A549 (cell line): ENCODE measurements at regions not wholly inside any gene's neighbourhood (a gene's known extent, or its start where the extent isn't known, plus 50 kb on each side); places are given as distances from the start of the nearest gene placed in this dataset.

Source experiments
- ATAC-seq, 2 experiments: fragments of 200-7000 bp in 1 of 2; fragments of >200 bp in 1 of 2; cut with Nextera tagmentation in 1 of 2; cut with Tn5 transposase in 1 of 2; 3 replicates each; pipeline versions ENCODE4 v1.8.0 to v1.9.1; 2018 to 2020; ENCODE audit warnings: mild to moderate bottlenecking in 1 of 2, moderate library complexity in 1 of 2
- CTCF ChIA-PET: fragments of 300-600 bp; sonication (Branson Sonifier 250); formaldehyde crosslinking; extraction: SDS; loops from one replicate; lab custom pipeline; 2021; ENCODE audit warnings: antibody characterized with exemption, inconsistent platforms; lab: Yijun Ruan, JAX
- POLR2A ChIA-PET: fragments of 350-600 bp; formaldehyde crosslinking; extraction: SDS; loops from one replicate; lab custom pipeline; 2021; ENCODE audit warnings: antibody characterized with exemption, inconsistent platforms; lab: Yijun Ruan, JAX
- DNase-seq, 2 experiments: peaks; one replicate each; pipeline versions ENCODE4 v3.0.0 to v3.0.0-alpha.2; 2011 to 2016; ENCODE audit warnings: low read depth in 1 of 2, low spot score in 1 of 2
- FAIRE-seq: peaks from 2 replicates; lab custom pipeline; 2011; peaks lifted over from hg19 to GRCh38; lab: Jason Lieb, UNC
- H3K27ac ChIP-seq, 2 experiments: fragments of >200 bp; sonication (Bioruptor Twin); formaldehyde crosslinking; 3 replicates each; pipeline ENCODE4 v1.5.1; 2016 to 2017
- H3K4me1 ChIP-seq: fragments of >200 bp; sonication (Bioruptor Twin); formaldehyde crosslinking; 3 replicates; pipeline ENCODE4 v1.6.1; 2016
- H3K4me2 ChIP-seq: fragments of >200 bp; sonication (Bioruptor Twin); formaldehyde crosslinking; 3 replicates; pipeline ENCODE4 v1.6.1; 2016
- H3K4me3 ChIP-seq: fragments of >200 bp; sonication (Bioruptor Twin); formaldehyde crosslinking; 3 replicates; pipeline ENCODE4 v1.5.1; 2016
- H3K9me3 ChIP-seq: fragments of >200 bp; sonication (Bioruptor Twin); formaldehyde crosslinking; 3 replicates; pipeline ENCODE4 v1.6.1; 2016
- CHD2 ChIP-seq: fragments of 150-350 bp; IDR thresholded peaks from 2 replicates; pipeline ENCODE4 v1.6.1; 2014; ENCODE audit warnings: low read length; ENCODE audit not compliant: partially characterized antibody
- EHMT2 ChIP-seq: fragments of 200-600 bp; sonication (generic); IDR thresholded peaks from 2 replicates; pipeline ENCODE4 v1.6.1; 2016; ENCODE audit warnings: antibody characterized with exemption, low read depth, mild to moderate bottlenecking, moderate library complexity
- FOSL2 ChIP-seq, 2 experiments: fragments of 450-650 bp in 1 of 2; fragments of >200 bp in 1 of 2; sonication (Bioruptor Twin) in 1 of 2; formaldehyde crosslinking; IDR thresholded peaks; 2 replicates each; pipeline versions ENCODE4 v1.5.0 to v1.6.1; 2016 to 2020; ENCODE audit warnings: mild to moderate bottlenecking in 1 of 2, moderate library complexity in 1 of 2
- HDAC2 ChIP-seq: fragments of 200-600 bp; sonication (generic); IDR thresholded peaks from 2 replicates; pipeline ENCODE4 v1.6.1; 2016
- HOXA7 ChIP-seq: fragments of 250-450 bp; sonication (Bioruptor Pico); IDR thresholded peaks from 2 replicates; pipeline ENCODE4 v1.5.0; 2020; ENCODE audit warnings: mild to moderate bottlenecking, moderate library complexity
- HOXB5 ChIP-seq: fragments of 250-450 bp; sonication (Bioruptor Pico); IDR thresholded peaks from 2 replicates; pipeline ENCODE4 v1.5.0; 2020; ENCODE audit warnings: mild to moderate bottlenecking, moderate library complexity
- JUNB ChIP-seq: fragments of >200 bp; sonication (Bioruptor Twin); formaldehyde crosslinking; IDR thresholded peaks from 2 replicates; pipeline ENCODE4 v1.6.1; 2016
- KDM1A ChIP-seq: fragments of 200-600 bp; sonication (generic); IDR thresholded peaks from 2 replicates; pipeline ENCODE4 v1.6.1; 2016; ENCODE audit warnings: low read depth, mild to moderate bottlenecking
- KDM5A ChIP-seq: fragments of 200-600 bp; sonication (generic); IDR thresholded peaks from 2 replicates; pipeline ENCODE4 v1.6.1; 2016; ENCODE audit warnings: antibody characterized with exemption, mild to moderate bottlenecking
- MAFK ChIP-seq: fragments of 450-650 bp; IDR thresholded peaks from 2 replicates; pipeline ENCODE4 v1.6.1; 2014; ENCODE audit not compliant: partially characterized antibody
- NFE2L2 ChIP-seq: fragments of 150-350 bp; conservative IDR thresholded peaks from 2 replicates; pipeline ENCODE4 v1.6.1; 2014; ENCODE audit warnings: low read length
- NR3C1 ChIP-seq: fragments of >200 bp; sonication (Bioruptor Twin); formaldehyde crosslinking; IDR thresholded peaks from 3 replicates; pipeline ENCODE4 v1.6.1; 2017
- POLR2A ChIP-seq: IDR thresholded peaks from 2 replicates; pipeline ENCODE4 v1.6.1; 2012; ENCODE audit warnings: mild to moderate bottlenecking, low read length
- POLR2AphosphoS2 ChIP-seq: conservative IDR thresholded peaks from 2 replicates; pipeline ENCODE4 v1.6.1; 2012; ENCODE audit warnings: low read length, improper control_type of control experiment, inconsistent platforms
- RAD21 ChIP-seq, 2 experiments: fragments of >200 bp in 1 of 2; sonication (Bioruptor Twin) in 1 of 2; formaldehyde crosslinking in 1 of 2; IDR thresholded peaks in 1 of 2; conservative IDR thresholded peaks in 1 of 2; 2 replicates in 1 of 2; 3 replicates in 1 of 2; pipeline ENCODE4 v1.6.1; 2012 to 2018; ENCODE audit warnings: inconsistent platforms in 1 of 2
- RARB ChIP-seq: fragments of 250-450 bp; sonication (Bioruptor Pico); IDR thresholded peaks from 2 replicates; pipeline ENCODE4 v1.8.0; 2021; ENCODE audit warnings: mild to moderate bottlenecking, moderate library complexity
- RCOR1 ChIP-seq: fragments of 150-350 bp; IDR thresholded peaks from 2 replicates; pipeline ENCODE4 v1.6.1; 2014; ENCODE audit warnings: antibody characterized with exemption, low read length, low read depth
- RNF2 ChIP-seq: fragments of 200-600 bp; sonication (generic); IDR thresholded peaks from 2 replicates; pipeline ENCODE4 v1.6.1; 2016; ENCODE audit warnings: low read depth, mild to moderate bottlenecking, antibody characterized with exemption, moderate library complexity, borderline replicate concordance
- TFCP2L1 ChIP-seq: fragments of 250-450 bp; sonication (Bioruptor Pico); IDR thresholded peaks from 2 replicates; pipeline ENCODE4 v1.5.0; 2021; ENCODE audit warnings: mild to moderate bottlenecking
- ZFP36 ChIP-seq: fragments of 450-650 bp; IDR thresholded peaks from 2 replicates; pipeline ENCODE4 v1.6.1; 2014; ENCODE audit warnings: borderline replicate concordance; ENCODE audit not compliant: partially characterized antibody
- ZSCAN20 ChIP-seq: fragments of 250-450 bp; sonication (Bioruptor Pico); IDR thresholded peaks from 2 replicates; pipeline ENCODE4 v1.8.0; 2022; ENCODE audit warnings: mild to moderate bottlenecking, moderate library complexity
- WGBS: methylation state at CpG from one replicate; pipeline ENCODE4 v1.1.6; 2017; ENCODE audit errors: missing lambda C conversion rate; 5-methylcytosine and 5-hydroxymethylcytosine counted together
- TF ChIP-seq, protein P1 (sequence below): fragments of 150-350 bp; IDR thresholded peaks from 2 replicates; pipeline ENCODE4 v1.6.1; 2014; ENCODE audit warnings: low read depth, mild to moderate bottlenecking, low read length
- TF ChIP-seq, protein P2 (sequence below): IDR thresholded peaks from 2 replicates; pipeline ENCODE4 v1.6.1; 2012; ENCODE audit warnings: low read depth, borderline replicate concordance
- TF ChIP-seq, protein P3 (sequence below): fragments of 250-450 bp; sonication (Bioruptor Pico); IDR thresholded peaks from 2 replicates; pipeline ENCODE4 v1.5.0; 2021; ENCODE audit warnings: mild to moderate bottlenecking, moderate library complexity, borderline replicate concordance
- TF ChIP-seq, protein P4 (sequence below): fragments of >200 bp; sonication (Bioruptor Twin); formaldehyde crosslinking; IDR thresholded peaks from 3 replicates; pipeline ENCODE4 v1.5.1; 2016
- TF ChIP-seq, protein P5 (sequence below): fragments of 200-600 bp; sonication (generic); IDR thresholded peaks from 2 replicates; pipeline ENCODE4 v1.6.1; 2016; ENCODE audit warnings: antibody characterized with exemption, mild to moderate bottlenecking, moderate library complexity

DNA sequence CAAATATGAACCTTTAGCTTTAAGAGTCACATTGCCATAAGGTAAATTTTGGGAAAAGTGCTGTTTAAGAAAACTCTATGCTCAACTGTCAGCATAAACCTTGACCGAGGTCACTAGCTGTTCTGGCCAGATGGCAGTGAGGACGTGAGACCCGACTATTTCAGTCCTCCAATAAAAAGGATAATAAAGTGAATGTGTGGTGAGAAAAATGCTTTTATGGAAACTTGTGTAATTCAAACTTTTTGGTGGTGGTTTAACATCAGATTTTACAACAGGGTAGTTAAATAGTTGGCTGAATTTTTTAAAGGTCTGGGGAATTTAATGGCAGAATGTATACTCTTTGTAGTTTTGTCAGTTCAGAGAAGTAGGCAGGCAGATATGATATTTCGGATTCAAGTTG lies 391.1 kb downstream of the PMP22 start:
- no peak overlapping the region for H3K4me3 ChIP-seq
- POLR2A ChIA-PET, result no interaction called here
- ATAC-seq, result no peak
- H3K9me3 ChIP-seq, result no peaks in the 10 kb centered on the region
- CTCF ChIA-PET, result interaction anchor here (1.0 kb wide), 1 partner anchor 11 kb away, joined by 3 read pairs; no protein-coding TSS in a partner anchor
- no peak for DNase-seq
- no peak overlapping the region for H3K4me2 ChIP-seq
- no peak for TF ChIP-seq POLR2AphosphoS2
- TF ChIP-seq EHMT2, result no peak
- TF ChIP-seq KDM1A, result no peak
- no peak for TF ChIP-seq JUNB
- TF ChIP-seq NR3C1, result no peak
- TF ChIP-seq, protein P1, sequence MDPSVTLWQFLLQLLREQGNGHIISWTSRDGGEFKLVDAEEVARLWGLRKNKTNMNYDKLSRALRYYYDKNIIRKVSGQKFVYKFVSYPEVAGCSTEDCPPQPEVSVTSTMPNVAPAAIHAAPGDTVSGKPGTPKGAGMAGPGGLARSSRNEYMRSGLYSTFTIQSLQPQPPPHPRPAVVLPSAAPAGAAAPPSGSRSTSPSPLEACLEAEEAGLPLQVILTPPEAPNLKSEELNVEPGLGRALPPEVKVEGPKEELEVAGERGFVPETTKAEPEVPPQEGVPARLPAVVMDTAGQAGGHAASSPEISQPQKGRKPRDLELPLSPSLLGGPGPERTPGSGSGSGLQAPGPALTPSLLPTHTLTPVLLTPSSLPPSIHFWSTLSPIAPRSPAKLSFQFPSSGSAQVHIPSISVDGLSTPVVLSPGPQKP, result no peak
- TF ChIP-seq MAFK, result no peak
- TF ChIP-seq HDAC2, result no peak
- TF ChIP-seq RARB (CRISPR knock-in tag), result no peak
- TF ChIP-seq, protein P2, sequence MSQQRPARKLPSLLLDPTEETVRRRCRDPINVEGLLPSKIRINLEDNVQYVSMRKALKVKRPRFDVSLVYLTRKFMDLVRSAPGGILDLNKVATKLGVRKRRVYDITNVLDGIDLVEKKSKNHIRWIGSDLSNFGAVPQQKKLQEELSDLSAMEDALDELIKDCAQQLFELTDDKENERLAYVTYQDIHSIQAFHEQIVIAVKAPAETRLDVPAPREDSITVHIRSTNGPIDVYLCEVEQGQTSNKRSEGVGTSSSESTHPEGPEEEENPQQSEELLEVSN, result no peak
- TF ChIP-seq, protein P3, sequence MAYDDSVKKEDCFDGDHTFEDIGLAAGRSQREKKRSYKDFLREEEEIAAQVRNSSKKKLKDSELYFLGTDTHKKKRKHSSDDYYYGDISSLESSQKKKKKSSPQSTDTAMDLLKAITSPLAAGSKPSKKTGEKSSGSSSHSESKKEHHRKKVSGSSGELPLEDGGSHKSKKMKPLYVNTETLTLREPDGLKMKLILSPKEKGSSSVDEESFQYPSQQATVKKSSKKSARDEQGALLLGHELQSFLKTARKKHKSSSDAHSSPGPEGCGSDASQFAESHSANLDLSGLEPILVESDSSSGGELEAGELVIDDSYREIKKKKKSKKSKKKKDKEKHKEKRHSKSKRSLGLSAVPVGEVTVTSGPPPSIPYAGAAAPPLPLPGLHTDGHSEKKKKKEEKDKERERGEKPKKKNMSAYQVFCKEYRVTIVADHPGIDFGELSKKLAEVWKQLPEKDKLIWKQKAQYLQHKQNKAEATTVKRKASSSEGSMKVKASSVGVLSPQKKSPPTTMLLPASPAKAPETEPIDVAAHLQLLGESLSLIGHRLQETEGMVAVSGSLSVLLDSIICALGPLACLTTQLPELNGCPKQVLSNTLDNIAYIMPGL, result no peak
- TF ChIP-seq TFCP2L1 (CRISPR knock-in tag), result no peak
- no peak for TF ChIP-seq FOSL2 (IDR thresholded peaks at IDR 0.05)
- TF ChIP-seq FOSL2 (CRISPR knock-in tag; IDR thresholded peaks at IDR 0.05), result no peak
- no peak for TF ChIP-seq HOXB5 (CRISPR knock-in tag)
- TF ChIP-seq KDM5A, result no peak
- no peak for TF ChIP-seq POLR2A
- TF ChIP-seq, protein P4, sequence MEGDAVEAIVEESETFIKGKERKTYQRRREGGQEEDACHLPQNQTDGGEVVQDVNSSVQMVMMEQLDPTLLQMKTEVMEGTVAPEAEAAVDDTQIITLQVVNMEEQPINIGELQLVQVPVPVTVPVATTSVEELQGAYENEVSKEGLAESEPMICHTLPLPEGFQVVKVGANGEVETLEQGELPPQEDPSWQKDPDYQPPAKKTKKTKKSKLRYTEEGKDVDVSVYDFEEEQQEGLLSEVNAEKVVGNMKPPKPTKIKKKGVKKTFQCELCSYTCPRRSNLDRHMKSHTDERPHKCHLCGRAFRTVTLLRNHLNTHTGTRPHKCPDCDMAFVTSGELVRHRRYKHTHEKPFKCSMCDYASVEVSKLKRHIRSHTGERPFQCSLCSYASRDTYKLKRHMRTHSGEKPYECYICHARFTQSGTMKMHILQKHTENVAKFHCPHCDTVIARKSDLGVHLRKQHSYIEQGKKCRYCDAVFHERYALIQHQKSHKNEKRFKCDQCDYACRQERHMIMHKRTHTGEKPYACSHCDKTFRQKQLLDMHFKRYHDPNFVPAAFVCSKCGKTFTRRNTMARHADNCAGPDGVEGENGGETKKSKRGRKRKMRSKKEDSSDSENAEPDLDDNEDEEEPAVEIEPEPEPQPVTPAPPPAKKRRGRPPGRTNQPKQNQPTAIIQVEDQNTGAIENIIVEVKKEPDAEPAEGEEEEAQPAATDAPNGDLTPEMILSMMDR, result no peak
- TF ChIP-seq RNF2, result no peak
- TF ChIP-seq ZSCAN20 (CRISPR knock-in tag), result no peak
- no peak for TF ChIP-seq NFE2L2
- TF ChIP-seq, all 56 proteins: peak for 0
- Histone ChIP-seq H3K4me1 (no peaks in the 10 kb centered on the region), H3K27ac (no peak overlapping the region)
- 48% methylated on average over 4 of the region's 4 CpGs for whole genome bisulfite sequencing
- FAIRE-seq, result no peak

DNA sequence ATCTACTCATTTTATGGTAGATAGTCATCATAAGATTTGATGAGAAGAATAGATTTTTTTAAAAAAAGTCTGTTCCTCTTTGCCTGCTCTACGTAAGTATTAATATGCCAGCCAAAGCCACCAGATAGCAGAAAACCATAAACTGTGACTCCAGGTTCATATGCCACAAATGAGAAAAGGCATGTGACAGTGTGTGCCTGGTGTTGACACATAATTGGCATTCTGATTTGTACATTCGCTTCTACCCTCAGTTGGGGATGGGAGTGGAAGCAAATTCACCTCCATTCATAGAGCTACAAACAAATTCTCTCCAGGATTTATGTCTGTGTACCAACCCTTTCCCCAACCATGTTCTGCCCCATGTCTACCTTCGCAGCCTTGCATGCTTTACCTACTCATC lies 391.6 kb downstream of the PMP22 start:
- CTCF ChIA-PET, result no interaction called here
- TF ChIP-seq CHD2 (no peak), NFE2L2 (no peak), ZFP36 (no peak), POLR2AphosphoS2 (no peak), RAD21 (conservative IDR thresholded peaks at IDR 0.05 in 1 of 2, IDR thresholded peaks at IDR 0.05 in 1 of 2) (no peak), HOXA7 (CRISPR knock-in tag) (no peak), RNF2 (no peak), NR3C1 (no peak), RCOR1 (no peak), KDM5A (no peak)
- TF ChIP-seq, protein P5, sequence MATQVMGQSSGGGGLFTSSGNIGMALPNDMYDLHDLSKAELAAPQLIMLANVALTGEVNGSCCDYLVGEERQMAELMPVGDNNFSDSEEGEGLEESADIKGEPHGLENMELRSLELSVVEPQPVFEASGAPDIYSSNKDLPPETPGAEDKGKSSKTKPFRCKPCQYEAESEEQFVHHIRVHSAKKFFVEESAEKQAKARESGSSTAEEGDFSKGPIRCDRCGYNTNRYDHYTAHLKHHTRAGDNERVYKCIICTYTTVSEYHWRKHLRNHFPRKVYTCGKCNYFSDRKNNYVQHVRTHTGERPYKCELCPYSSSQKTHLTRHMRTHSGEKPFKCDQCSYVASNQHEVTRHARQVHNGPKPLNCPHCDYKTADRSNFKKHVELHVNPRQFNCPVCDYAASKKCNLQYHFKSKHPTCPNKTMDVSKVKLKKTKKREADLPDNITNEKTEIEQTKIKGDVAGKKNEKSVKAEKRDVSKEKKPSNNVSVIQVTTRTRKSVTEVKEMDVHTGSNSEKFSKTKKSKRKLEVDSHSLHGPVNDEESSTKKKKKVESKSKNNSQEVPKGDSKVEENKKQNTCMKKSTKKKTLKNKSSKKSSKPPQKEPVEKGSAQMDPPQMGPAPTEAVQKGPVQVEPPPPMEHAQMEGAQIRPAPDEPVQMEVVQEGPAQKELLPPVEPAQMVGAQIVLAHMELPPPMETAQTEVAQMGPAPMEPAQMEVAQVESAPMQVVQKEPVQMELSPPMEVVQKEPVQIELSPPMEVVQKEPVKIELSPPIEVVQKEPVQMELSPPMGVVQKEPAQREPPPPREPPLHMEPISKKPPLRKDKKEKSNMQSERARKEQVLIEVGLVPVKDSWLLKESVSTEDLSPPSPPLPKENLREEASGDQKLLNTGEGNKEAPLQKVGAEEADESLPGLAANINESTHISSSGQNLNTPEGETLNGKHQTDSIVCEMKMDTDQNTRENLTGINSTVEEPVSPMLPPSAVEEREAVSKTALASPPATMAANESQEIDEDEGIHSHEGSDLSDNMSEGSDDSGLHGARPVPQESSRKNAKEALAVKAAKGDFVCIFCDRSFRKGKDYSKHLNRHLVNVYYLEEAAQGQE, result no peak
- TF ChIP-seq, protein P2, result no peak
- TF ChIP-seq, protein P3, result no peak

More for the DNA sequence above, 391.6 kb downstream of the PMP22 start:
- Histone ChIP-seq H3K4me3 (no peak overlapping the region), H3K9me3 (no peaks in the 10 kb centered on the region), H3K4me1 (no peaks in the 10 kb centered on the region), H3K4me2 (no peak overlapping the region), H3K27ac (no peak overlapping the region)
- POLR2A ChIA-PET, result no interaction called here
- FAIRE-seq, result no peak
- 39% methylated on average over 3 of the region's 3 CpGs for WGBS
- DNase-seq, result no peak
- ATAC-seq, result no peak
